Astrocyte (in vitro differentiated cells and primary cell): ENCODE measurements at regions not wholly inside any gene's neighbourhood (a gene's known extent, or its start where the extent isn't known, plus 50 kb on each side); places are given as distances from the start of the nearest gene placed in this dataset.

Source experiments
- DNase-seq: peaks from one replicate; pipeline ENCODE4 v3.0.0-alpha.2; 2010; ENCODE audit warnings: low read depth
- FAIRE-seq: peaks from 2 replicates; lab custom pipeline; 2011; peaks lifted over from hg19 to GRCh38; lab: Jason Lieb, UNC
- H2AFZ ChIP-seq: 2 replicates; pipeline ENCODE4 v1.6.0; 2012; ENCODE audit warnings: low read depth, low read length, inconsistent platforms
- H3K27ac ChIP-seq: 2 replicates; pipeline ENCODE4 v1.5.1; 2011; ENCODE audit warnings: low read depth, low read length, inconsistent platforms
- H3K27me3 ChIP-seq: 2 replicates; pipeline ENCODE4 v1.6.0; 2011; ENCODE audit warnings: low read length, inconsistent platforms; ENCODE audit not compliant: insufficient read depth
- H3K36me3 ChIP-seq: 2 replicates; pipeline ENCODE4 v1.5.1; 2011; ENCODE audit warnings: low read length, inconsistent platforms; ENCODE audit not compliant: insufficient read depth
- H3K4me1 ChIP-seq: 2 replicates; pipeline ENCODE4 v1.5.1; 2011; ENCODE audit warnings: low read length, inconsistent platforms; ENCODE audit not compliant: insufficient read depth
- H3K4me2 ChIP-seq: 2 replicates; pipeline ENCODE4 v1.6.0; 2012; ENCODE audit warnings: low read length, inconsistent platforms
- H3K4me3 ChIP-seq: 2 replicates; pipeline ENCODE4 v1.5.1; 2011; ENCODE audit warnings: low read depth, mild to moderate bottlenecking, low read length, inconsistent platforms; ENCODE audit not compliant: insufficient read depth
- H3K79me2 ChIP-seq: 2 replicates; pipeline ENCODE4 v1.6.0; 2012; ENCODE audit warnings: mild to moderate bottlenecking, low read length, inconsistent platforms; ENCODE audit not compliant: insufficient read depth
- H3K9ac ChIP-seq: 2 replicates; pipeline ENCODE4 v1.6.0; 2012; ENCODE audit warnings: mild to moderate bottlenecking, low read length, inconsistent platforms
- H3K9me3 ChIP-seq: 2 replicates; pipeline ENCODE4 v1.5.1; 2012; ENCODE audit warnings: low read depth, mild to moderate bottlenecking, low read length, inconsistent platforms; ENCODE audit not compliant: insufficient read depth
- H4K20me1 ChIP-seq: 2 replicates; pipeline ENCODE4 v1.6.0; 2012; ENCODE audit warnings: low read length, inconsistent platforms; ENCODE audit not compliant: insufficient read depth
- H3K27ac Mint-ChIP-seq: one replicate; pipeline ENCODE4 v1.8.0; 2021; ENCODE audit warnings: mild to moderate bottlenecking, mixed read lengths; ENCODE audit not compliant: unreplicated experiment
- H3K27me3 Mint-ChIP-seq: one replicate; pipeline ENCODE4 v1.8.0; 2021; ENCODE audit warnings: low read depth, mixed read lengths; ENCODE audit not compliant: unreplicated experiment
- H3K36me3 Mint-ChIP-seq: one replicate; pipeline ENCODE4 v1.8.0; 2021; ENCODE audit warnings: low read depth, mixed read lengths; ENCODE audit not compliant: unreplicated experiment
- H3K4me1 Mint-ChIP-seq: one replicate; pipeline ENCODE4 v1.8.0; 2021; ENCODE audit warnings: low read depth, mixed read lengths; ENCODE audit not compliant: unreplicated experiment
- H3K4me3 Mint-ChIP-seq: one replicate; pipeline ENCODE4 v1.8.0; 2021; ENCODE audit warnings: mild to moderate bottlenecking, moderate library complexity, mixed read lengths; ENCODE audit not compliant: unreplicated experiment
- H3K9me3 Mint-ChIP-seq: one replicate; pipeline ENCODE4 v1.8.0; 2021; ENCODE audit warnings: mild to moderate bottlenecking, mixed read lengths; ENCODE audit not compliant: unreplicated experiment
- EZH2 ChIP-seq: IDR thresholded peaks from 2 replicates; pipeline ENCODE4 v1.6.1; 2012; ENCODE audit warnings: mild to moderate bottlenecking, low read length, inconsistent platforms; ENCODE audit not compliant: insufficient read depth
- TF ChIP-seq, protein P1 (sequence below): IDR thresholded peaks from 2 replicates; pipeline ENCODE4 v1.5.1; 2011; ENCODE audit warnings: low read depth, mild to moderate bottlenecking, inconsistent platforms, low read length, moderate library complexity; ENCODE audit not compliant: insufficient read depth

DNA sequence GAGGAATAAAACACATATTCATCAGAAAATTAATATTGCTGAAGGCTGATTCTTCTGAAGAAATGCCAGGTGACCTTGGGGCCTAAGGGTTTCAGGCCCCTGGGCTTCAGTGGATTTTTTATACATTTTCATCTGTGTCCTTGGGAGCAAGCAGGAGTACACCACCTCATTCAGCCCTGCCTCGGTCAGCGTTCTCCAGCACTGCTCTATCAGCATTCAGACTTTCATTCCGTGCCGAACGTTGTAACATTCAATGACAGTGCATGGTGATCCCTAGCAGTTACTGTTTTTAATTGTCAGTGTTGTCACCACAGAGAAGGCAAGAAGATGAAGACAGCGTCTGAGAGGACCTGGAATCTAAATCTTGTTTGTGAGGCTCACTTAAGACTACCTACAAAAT, 490.4 kb downstream of the DNAH5 start:
- Histone ChIP-seq H3K27ac (no peak overlapping the region), H3K9ac (no peak overlapping the region), H4K20me1 (no peaks in the 10 kb centered on the region), H3K36me3 (no peaks in the 10 kb centered on the region), H2AFZ (no peak overlapping the region), H3K27me3 (no peaks in the 10 kb centered on the region), H3K4me2 (no peak overlapping the region), H3K4me1 (no peaks in the 10 kb centered on the region), H3K4me3 (no peak overlapping the region), H3K9me3 (no peaks in the 10 kb centered on the region), H3K79me2 (no peaks in the 10 kb centered on the region)
- TF ChIP-seq, protein P1, sequence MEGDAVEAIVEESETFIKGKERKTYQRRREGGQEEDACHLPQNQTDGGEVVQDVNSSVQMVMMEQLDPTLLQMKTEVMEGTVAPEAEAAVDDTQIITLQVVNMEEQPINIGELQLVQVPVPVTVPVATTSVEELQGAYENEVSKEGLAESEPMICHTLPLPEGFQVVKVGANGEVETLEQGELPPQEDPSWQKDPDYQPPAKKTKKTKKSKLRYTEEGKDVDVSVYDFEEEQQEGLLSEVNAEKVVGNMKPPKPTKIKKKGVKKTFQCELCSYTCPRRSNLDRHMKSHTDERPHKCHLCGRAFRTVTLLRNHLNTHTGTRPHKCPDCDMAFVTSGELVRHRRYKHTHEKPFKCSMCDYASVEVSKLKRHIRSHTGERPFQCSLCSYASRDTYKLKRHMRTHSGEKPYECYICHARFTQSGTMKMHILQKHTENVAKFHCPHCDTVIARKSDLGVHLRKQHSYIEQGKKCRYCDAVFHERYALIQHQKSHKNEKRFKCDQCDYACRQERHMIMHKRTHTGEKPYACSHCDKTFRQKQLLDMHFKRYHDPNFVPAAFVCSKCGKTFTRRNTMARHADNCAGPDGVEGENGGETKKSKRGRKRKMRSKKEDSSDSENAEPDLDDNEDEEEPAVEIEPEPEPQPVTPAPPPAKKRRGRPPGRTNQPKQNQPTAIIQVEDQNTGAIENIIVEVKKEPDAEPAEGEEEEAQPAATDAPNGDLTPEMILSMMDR: no peak
- no peak for TF ChIP-seq EZH2
- FAIRE-seq (no peak), DNase-seq (no peak)
- no peaks in the 10 kb centered on the region for H3K36me3 Mint-ChIP-seq
- H3K27me3 Mint-ChIP-seq: no peaks in the 10 kb centered on the region
- no peaks in the 10 kb centered on the region for H3K9me3 Mint-ChIP-seq
- no peak overlapping the region for H3K27ac Mint-ChIP-seq
- peaks cover 4% of the 10 kb centered on the region for H3K4me1 Mint-ChIP-seq
- H3K4me3 Mint-ChIP-seq: no peak overlapping the region

DNA sequence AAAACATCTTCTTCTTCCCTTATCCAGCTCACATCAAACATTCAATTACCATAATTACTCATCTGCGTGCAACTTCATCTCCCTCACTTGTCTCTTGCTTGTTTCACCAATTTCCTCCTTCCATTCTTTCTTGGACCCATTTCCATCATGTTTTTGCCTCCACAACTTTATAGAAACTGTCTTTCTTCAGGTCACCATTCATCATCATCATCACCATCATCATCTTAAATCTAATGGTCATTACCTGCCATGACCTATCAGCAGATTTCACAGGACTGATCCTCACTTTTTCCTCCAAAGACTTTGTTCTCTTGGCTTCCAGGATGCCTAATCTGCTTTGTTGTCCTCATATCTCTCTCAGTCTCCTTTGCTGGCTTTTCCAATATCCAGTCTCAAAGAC, 495.6 kb downstream of the DNAH5 start:
- peaks cover 12% of the 10 kb centered on the region for H3K27me3 Mint-ChIP-seq
- FAIRE-seq (no peak), DNase-seq (no peak)
- Histone ChIP-seq H3K27me3 (no peaks in the 10 kb centered on the region), H3K79me2 (no peaks in the 10 kb centered on the region), H3K9me3 (no peaks in the 10 kb centered on the region), H3K4me1 (no peaks in the 10 kb centered on the region), H3K27ac (no peak overlapping the region), H4K20me1 (no peaks in the 10 kb centered on the region), H3K36me3 (no peaks in the 10 kb centered on the region), H3K9ac (no peak overlapping the region), H2AFZ (no peak overlapping the region), H3K4me3 (no peak overlapping the region), H3K4me2 (no peak overlapping the region)
- no peaks in the 10 kb centered on the region for H3K36me3 Mint-ChIP-seq
- H3K27ac Mint-ChIP-seq: no peak overlapping the region
- TF ChIP-seq, protein P1: no peak
- no peak overlapping the region for H3K4me3 Mint-ChIP-seq
- H3K4me1 Mint-ChIP-seq: no peaks in the 10 kb centered on the region
- H3K9me3 Mint-ChIP-seq: no peaks in the 10 kb centered on the region

DNA sequence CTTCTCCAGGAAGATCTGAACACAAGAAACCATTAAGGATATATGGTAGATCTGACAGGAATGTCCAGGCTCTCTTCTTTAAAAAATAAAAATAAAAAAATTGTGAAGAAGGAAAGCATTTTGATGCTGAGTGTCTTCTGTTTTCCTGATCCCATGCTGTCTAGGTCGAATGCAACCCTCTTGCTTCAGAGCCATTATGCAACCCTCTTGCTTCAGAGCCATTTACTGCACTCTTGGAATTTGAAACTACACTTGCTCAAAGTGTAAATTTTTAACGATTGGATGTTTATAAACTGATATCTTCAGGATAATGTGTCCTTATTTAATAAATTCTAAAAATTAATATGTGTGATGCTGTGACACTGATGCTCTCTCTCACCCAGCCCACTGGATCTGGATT, 505.1 kb downstream of the DNAH5 start:
- Histone ChIP-seq H3K4me3 (no peak overlapping the region), H2AFZ (no peak overlapping the region), H4K20me1 (no peaks in the 10 kb centered on the region), H3K27me3 (no peaks in the 10 kb centered on the region), H3K4me1 (no peaks in the 10 kb centered on the region), H3K79me2 (no peaks in the 10 kb centered on the region), H3K9ac (no peak overlapping the region), H3K9me3 (no peaks in the 10 kb centered on the region), H3K27ac (no peak overlapping the region), H3K36me3 (no peaks in the 10 kb centered on the region), H3K4me2 (no peak overlapping the region)
- Mint-ChIP-seq H3K9me3 (no peaks in the 10 kb centered on the region), H3K36me3 (no peaks in the 10 kb centered on the region), H3K27ac (no peak overlapping the region), H3K4me3 (no peak overlapping the region), H3K4me1 (no peaks in the 10 kb centered on the region), H3K27me3 (no peaks in the 10 kb centered on the region)
- TF ChIP-seq, protein P1: no peak
- TF ChIP-seq EZH2: no peak
- FAIRE-seq (no peak), DNase-seq (no peak)
